K562 (cell line): ENCODE measurements at regions not wholly inside any gene's neighbourhood (a gene's known extent, or its start where the extent isn't known, plus 50 kb on each side); places are given as distances from the start of the nearest gene placed in this dataset.

Source experiments
- ATAC-seq: fragments of 200-7000 bp; cut with Tn5 transposase; 3 replicates; pipeline ENCODE4 v1.9.1; 2020; ENCODE audit warnings: moderate library complexity
- BruUV-seq: library from RNA; stranded (reverse); fragments of 400-500 nt; replicated peaks from 2 replicates; lab custom pipeline; 2021; lab: Mats Ljungman, UMichigan
- CTCF ChIA-PET: fragments of 300-600 bp; formaldehyde crosslinking; extraction: SDS; loops from one replicate; lab custom pipeline; 2021; ENCODE audit warnings: low intra/inter-chr PET ratio; lab: Yijun Ruan, JAX
- POLR2A ChIA-PET: fragments of 300-600, 350-650 bp; sonication (Branson Sonifier 250); formaldehyde crosslinking; extraction: SDS; loops from one replicate; lab custom pipeline; 2021; ENCODE audit warnings: antibody characterized with exemption, inconsistent platforms; lab: Yijun Ruan, JAX
- DNase-seq, 4 experiments: peaks; one replicate each; pipeline versions ENCODE4 v3.0.0 to v3.0.0-alpha.2; 2011 to 2018; ENCODE audit warnings: low spot score in 3 of 4, mixed read lengths in 3 of 4; ENCODE audit errors: extremely low read depth in 1 of 4
- FAIRE-seq: peaks from 2 replicates; lab custom pipeline; 2011; peaks lifted over from hg19 to GRCh38; lab: Jason Lieb, UNC
- H2AFZ ChIP-seq: 2 replicates; pipeline ENCODE4 v1.6.0; 2011; ENCODE audit warnings: low read depth, low read length, control low read depth, inconsistent platforms
- H3K27ac ChIP-seq: fragments of 200-600 bp; 3 replicates; pipeline ENCODE4 v1.8.0; 2011; ENCODE audit warnings: low read depth, mild to moderate bottlenecking, control low read depth, inconsistent platforms, low read length, moderate library complexity, mixed read lengths; ENCODE audit errors: extremely low read depth
- H3K27me3 ChIP-seq, 2 experiments: fragments of 300-600 bp in 1 of 2; 2 replicates in 1 of 2; 3 replicates in 1 of 2; pipeline versions ENCODE4 v1.6.0 to v1.8.0; 2011; ENCODE audit warnings: inconsistent platforms in 2 of 2, low read length in 2 of 2, mild to moderate bottlenecking in 1 of 2, mixed read lengths in 1 of 2, moderate library complexity in 1 of 2; ENCODE audit not compliant: control insufficient read depth in 2 of 2, insufficient read depth in 2 of 2
- H3K36me3 ChIP-seq: fragments of 300-600 bp; 3 replicates; pipeline ENCODE4 v1.8.0; 2011; ENCODE audit warnings: mild to moderate bottlenecking, low read length, inconsistent platforms; ENCODE audit not compliant: control insufficient read depth, insufficient read depth
- H3K4me1 ChIP-seq, 2 experiments: fragments of 200-600 bp in 1 of 2; replicated peaks in 1 of 2; 2 replicates in 1 of 2; 3 replicates in 1 of 2; pipeline versions ENCODE4 v1.5.1 to v1.8.0; 2011; ENCODE audit warnings: inconsistent platforms in 2 of 2, low read length in 2 of 2, mild to moderate bottlenecking in 1 of 2, mixed read lengths in 1 of 2, moderate library complexity in 1 of 2; ENCODE audit not compliant: control insufficient read depth in 2 of 2, insufficient read depth in 2 of 2
- H3K4me2 ChIP-seq: 2 replicates; pipeline ENCODE4 v1.6.1; 2011; ENCODE audit warnings: low read length, control low read depth, inconsistent platforms, mixed read lengths; ENCODE audit not compliant: insufficient read depth
- H3K4me3 ChIP-seq: fragments of 200-600 bp; sonication (generic), shearing (Covaris generic); 2 replicates; pipeline ENCODE4 v1.5.1; 2016; ENCODE audit warnings: control low read depth, inconsistent platforms
- H3K79me2 ChIP-seq: fragments of 200-600 bp; 3 replicates; pipeline ENCODE4 v1.8.0; 2011; ENCODE audit warnings: low read length, inconsistent platforms; ENCODE audit not compliant: control insufficient read depth, insufficient read depth
- H3K9ac ChIP-seq, 2 experiments: 2 replicates each; pipeline versions ENCODE4 v1.6.0 to v1.6.1; 2011; ENCODE audit warnings: low read depth in 2 of 2, low read length in 2 of 2, control low read depth in 1 of 2, inconsistent platforms in 1 of 2, mild to moderate bottlenecking in 1 of 2, mixed read lengths in 1 of 2; ENCODE audit not compliant: insufficient read depth in 1 of 2
- H3K9me1 ChIP-seq: one replicate; pipeline ENCODE4 v1.6.0; 2011; ENCODE audit warnings: inconsistent platforms, mild to moderate bottlenecking, low read length, moderate library complexity; ENCODE audit not compliant: control insufficient read depth, insufficient read depth
- H3K9me3 ChIP-seq: replicated peaks from 2 replicates; pipeline ENCODE4 v1.5.1; 2011; ENCODE audit warnings: low read depth, low read length, inconsistent platforms; ENCODE audit not compliant: control insufficient read depth, insufficient read depth
- H4K20me1 ChIP-seq: replicated peaks from 2 replicates; pipeline ENCODE4 v1.6.1; 2011; ENCODE audit warnings: low read length, inconsistent platforms, mixed read lengths; ENCODE audit not compliant: control insufficient read depth, insufficient read depth
- ARHGAP35 ChIP-seq: fragments of 450-650 bp; IDR thresholded peaks from 2 replicates; pipeline ENCODE4 v1.6.1; 2018; ENCODE audit not compliant: partially characterized antibody
- CREB1 ChIP-seq, 2 experiments: sonication (generic) in 1 of 2; formaldehyde crosslinking in 1 of 2; IDR thresholded peaks; 2 replicates each; pipeline versions ENCODE4 v1.6.1 to v1.8.0; 2012 to 2022; ENCODE audit warnings: inconsistent platforms in 1 of 2, mild to moderate bottlenecking in 1 of 2, missing genetic modification reagents in 1 of 2, moderate library complexity in 1 of 2
- CXXC5 ChIP-seq: fragments of 250-450 bp; sonication (Bioruptor Pico); IDR thresholded peaks from 2 replicates; pipeline ENCODE4 v1.8.0; 2022; ENCODE audit warnings: inconsistent platforms, mild to moderate bottlenecking, moderate library complexity
- ETV6 ChIP-seq, 3 experiments: fragments of 150-350 bp in 1 of 3; sonication (generic) in 1 of 3; formaldehyde crosslinking in 1 of 3; IDR thresholded peaks; 2 replicates each; pipeline versions ENCODE4 v1.6.1 to v1.8.0; 2014 to 2022; ENCODE audit warnings: borderline replicate concordance in 2 of 3, low read depth in 2 of 3, antibody characterized with exemption in 1 of 3, low read length in 1 of 3, mild to moderate bottlenecking in 1 of 3, missing genetic modification reagents in 1 of 3
- KAT7 ChIP-seq: sonication (generic); formaldehyde crosslinking; IDR thresholded peaks from 2 replicates; pipeline ENCODE4 v1.8.0; 2022; ENCODE audit warnings: missing genetic modification reagents, mild to moderate bottlenecking, borderline replicate concordance
- NCOA1 ChIP-seq: fragments of 450-650 bp; IDR thresholded peaks from 2 replicates; pipeline ENCODE4 v1.6.1; 2016; ENCODE audit warnings: low read depth
- NFIX ChIP-seq: fragments of 250-450 bp; sonication (Bioruptor Pico); IDR thresholded peaks from 2 replicates; pipeline ENCODE4 v1.4.0; 2020; ENCODE audit warnings: low read depth, mild to moderate bottlenecking, moderate library complexity
- NFRKB ChIP-seq: fragments of 450-650 bp; IDR thresholded peaks from 2 replicates; pipeline ENCODE4 v1.6.1; 2016; ENCODE audit warnings: low read depth
- SRF ChIP-seq, 2 experiments: fragments of 250-450, 450-650 bp in 1 of 2; sonication (Bioruptor Pico) in 1 of 2; sonication (generic) in 1 of 2; formaldehyde crosslinking; IDR thresholded peaks; 2 replicates each; pipeline versions ENCODE4 v1.5.0 to v1.5.1; 2020 to 2022; ENCODE audit warnings: mild to moderate bottlenecking in 1 of 2, missing genetic modification reagents in 1 of 2
- ZNF282 ChIP-seq: sonication (generic); formaldehyde crosslinking; IDR thresholded peaks from 2 replicates; pipeline ENCODE4 v1.8.1; 2023; ENCODE audit warnings: missing genetic modification reagents
- WGBS: fragments of 100-300 bp; shearing (Covaris generic); methylation state at CpG from one replicate; pipeline ENCODE4 v1.1.6; 2016; ENCODE audit warnings: low coverage, mixed read lengths; ENCODE audit not compliant: insufficient coverage; ENCODE audit errors: missing lambda C conversion rate; 5-methylcytosine and 5-hydroxymethylcytosine counted together
- in situ Hi-C: fragments of 300-500 bp; cut with MboI; formaldehyde crosslinking; loops from 4 replicates; pipeline ENCODE4 v1.15.0; 2018; ENCODE audit warnings: inconsistent platforms, mixed read lengths
- intact Hi-C: fragments of 100-400 bp; cut with micrococcal nuclease; formaldehyde crosslinking; loops from 2 replicates; pipeline ENCODE4 v1.14.2; 2022
- TF ChIP-seq, protein P1 (sequence below): fragments of 450-650 bp; IDR thresholded peaks from 2 replicates; pipeline ENCODE4 v1.6.1; 2016
- TF ChIP-seq, protein P2 (sequence below): sonication (generic); formaldehyde crosslinking; IDR thresholded peaks from 2 replicates; pipeline ENCODE4 v1.8.0; 2022; ENCODE audit warnings: mild to moderate bottlenecking, missing genetic modification reagents

DNA sequence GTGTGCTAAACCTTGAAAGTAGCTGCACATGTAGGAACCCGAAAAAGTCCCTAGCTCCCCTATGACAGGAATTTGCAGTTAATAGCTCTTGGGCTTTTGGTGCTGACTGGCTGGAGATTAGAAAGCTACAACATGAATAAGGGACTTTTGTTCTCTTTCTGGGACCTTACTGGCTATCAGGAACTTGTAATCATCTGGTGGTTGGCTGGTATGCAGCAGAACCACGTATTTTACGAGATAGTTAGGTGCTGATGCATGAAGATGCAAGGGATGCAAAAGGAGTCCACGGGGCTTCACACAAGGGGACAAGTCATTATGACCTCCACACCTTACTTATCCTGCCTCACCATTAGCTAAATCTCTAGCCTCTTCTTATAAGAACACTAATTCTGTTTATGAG, 190.2 kb upstream of the NRXN1 start:
- FAIRE-seq: no peak
- CTCF ChIA-PET: no interaction called here
- H2AFZ ChIP-seq: no peak overlapping the region
- H3K4me2 ChIP-seq: no peak overlapping the region
- no peaks in the 10 kb centered on the region for H3K36me3 ChIP-seq
- no TSS peak for BruUV-seq
- no peak overlapping the region for H3K27ac ChIP-seq
- DNase-seq: no peak
- intact Hi-C loops (no loop called here), in situ Hi-C loops (no loop called here)
- no peaks in the 10 kb centered on the region for H3K9me3 ChIP-seq
- no peaks in the 10 kb centered on the region for H3K27me3 ChIP-seq
- POLR2A ChIA-PET: no interaction called here
- no peaks in the 10 kb centered on the region for H4K20me1 ChIP-seq
- no peak for ATAC-seq
- TF ChIP-seq KAT7 (no peak), NFIX (CRISPR knock-in tag) (no peak), CXXC5 (no peak), ZNF282 (CRISPR knock-in tag) (no peak), CREB1 (IDR thresholded peaks at IDR 0.05) (no peak), CREB1 (CRISPR knock-in tag; IDR thresholded peaks at IDR 0.05) (no peak), ETV6 (IDR thresholded peaks at IDR 0.05; ENCODE audit: borderline replicate concordance in 1 of 2, low read depth in 2 of 2, low read length in 1 of 2) (no peak), ETV6 (CRISPR knock-in tag; IDR thresholded peaks at IDR 0.05; ENCODE audit: borderline replicate concordance) (no peak), ARHGAP35 (no peak), SRF (CRISPR knock-in tag; IDR thresholded peaks at IDR 0.05) (no peak), NFRKB (no peak), NCOA1 (no peak)
- TF ChIP-seq, protein P1, sequence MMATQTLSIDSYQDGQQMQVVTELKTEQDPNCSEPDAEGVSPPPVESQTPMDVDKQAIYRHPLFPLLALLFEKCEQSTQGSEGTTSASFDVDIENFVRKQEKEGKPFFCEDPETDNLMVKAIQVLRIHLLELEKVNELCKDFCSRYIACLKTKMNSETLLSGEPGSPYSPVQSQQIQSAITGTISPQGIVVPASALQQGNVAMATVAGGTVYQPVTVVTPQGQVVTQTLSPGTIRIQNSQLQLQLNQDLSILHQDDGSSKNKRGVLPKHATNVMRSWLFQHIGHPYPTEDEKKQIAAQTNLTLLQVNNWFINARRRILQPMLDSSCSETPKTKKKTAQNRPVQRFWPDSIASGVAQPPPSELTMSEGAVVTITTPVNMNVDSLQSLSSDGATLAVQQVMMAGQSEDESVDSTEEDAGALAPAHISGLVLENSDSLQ: no peak
- TF ChIP-seq, protein P2, sequence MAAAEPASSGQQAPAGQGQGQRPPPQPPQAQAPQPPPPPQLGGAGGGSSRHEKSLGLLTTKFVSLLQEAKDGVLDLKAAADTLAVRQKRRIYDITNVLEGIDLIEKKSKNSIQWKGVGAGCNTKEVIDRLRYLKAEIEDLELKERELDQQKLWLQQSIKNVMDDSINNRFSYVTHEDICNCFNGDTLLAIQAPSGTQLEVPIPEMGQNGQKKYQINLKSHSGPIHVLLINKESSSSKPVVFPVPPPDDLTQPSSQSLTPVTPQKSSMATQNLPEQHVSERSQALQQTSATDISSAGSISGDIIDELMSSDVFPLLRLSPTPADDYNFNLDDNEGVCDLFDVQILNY (CRISPR knock-in tag): no peak
- TF ChIP-seq, all 486 proteins: peak for 0
- H3K79me2 ChIP-seq: no peaks in the 10 kb centered on the region
- H3K4me3 ChIP-seq: no peak overlapping the region
- H3K9ac ChIP-seq: no peak overlapping the region
- 0% methylated on average over 4 of the region's 4 CpGs for WGBS
- no peaks in the 10 kb centered on the region for H3K4me1 ChIP-seq
- no peaks in the 10 kb centered on the region for H3K9me1 ChIP-seq
